GM12891 (cell line): ENCODE measurements at regions not wholly inside any gene's neighbourhood (a gene's known extent, or its start where the extent isn't known, plus 50 kb on each side); places are given as distances from the start of the nearest gene placed in this dataset.

Experiments used
- POLR2AphosphoS5 ChIP-seq: IDR thresholded peaks from 2 replicates; pipeline ENCODE4 v1.6.1; 2011; ENCODE audit warnings: low read depth, low read length, control low read depth
- TAF1 ChIP-seq: IDR thresholded peaks from 2 replicates; pipeline ENCODE4 v1.6.1; 2011; ENCODE audit warnings: low read depth, low read length, control low read depth

GRCh38 chr2:204202253-204202652 lies 265.7 kb downstream of the ICOS start:
- TF ChIP-seq TAF1 (no peak), POLR2AphosphoS5 (no peak)
